Stimulated activated CD4-positive, alpha-beta T cell treated with anti-CD3 and anti-CD28 coated beads, Interleukin-12 subunit alpha, Interleukin-12 subunit beta, amount 100 ng/mL, for 4 hours (primary cell): ENCODE measurements at regions not wholly inside any gene's neighbourhood (a gene's known extent, or its start where the extent isn't known, plus 50 kb on each side); places are given as distances from the start of the nearest gene placed in this dataset.

Experiments used
- DNase-seq: peaks from one replicate; pipeline ENCODE4 v3.0.0-alpha.2; 2020

- no peak for DNase-seq
Observed at GRCh38 chr15:96687388-96688107, 357.0 kb downstream of the NR2F2 start.

- DNase-seq = no peak
Observed at GRCh38 chr15:96690733-96691132, 360.2 kb downstream of the NR2F2 start.

DNA sequence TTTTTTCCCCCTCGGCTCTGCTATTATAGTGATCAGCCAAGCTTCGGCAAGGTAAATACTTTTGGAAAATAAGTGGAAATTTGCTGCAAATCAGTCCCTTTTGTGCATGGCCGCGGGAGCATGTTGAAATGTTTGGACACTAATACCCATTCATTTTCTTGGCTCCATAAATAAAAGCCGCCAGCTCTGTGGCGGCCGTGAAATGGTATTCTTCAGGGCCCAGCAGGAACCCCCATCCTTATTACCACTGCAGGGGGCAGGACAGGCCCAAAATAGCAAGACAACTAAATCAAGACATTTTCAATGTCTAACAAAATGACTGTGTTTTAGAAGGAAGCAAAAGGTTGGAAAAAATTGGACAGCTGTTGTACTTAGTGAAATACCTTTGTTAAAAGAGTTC is 362.3 kb downstream of the NR2F2 start:
- no peak for DNase-seq

- no peak for DNase-seq
Observed at GRCh38 chr15:96693515-96693914, 363.0 kb downstream of the NR2F2 start.

DNA sequence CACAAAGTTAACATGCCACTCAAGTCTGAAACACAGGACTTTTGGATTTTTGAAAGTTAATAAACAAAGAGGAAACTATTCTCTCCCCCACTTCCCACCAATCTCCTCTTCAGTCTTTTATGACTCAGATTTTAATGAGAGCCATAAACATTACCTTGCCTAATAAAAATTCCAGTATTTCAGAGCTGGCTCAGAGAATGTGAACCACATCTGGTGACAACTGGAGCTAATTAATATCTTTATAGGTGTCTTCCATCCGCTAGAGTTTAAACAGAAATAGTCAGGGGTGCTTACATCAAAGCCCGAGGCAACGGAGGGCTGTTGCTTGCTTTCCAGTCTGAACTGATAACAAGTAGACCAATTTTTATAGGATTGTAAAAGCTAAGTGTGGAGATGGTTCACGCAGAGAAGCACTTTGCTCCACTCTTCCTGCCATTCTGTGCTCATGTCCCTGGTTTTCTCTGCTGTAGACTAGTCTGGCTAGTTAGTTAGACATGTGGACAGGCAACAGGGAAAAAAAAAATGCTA is 363.6 kb downstream of the NR2F2 start:
- no peak for DNase-seq

DNA sequence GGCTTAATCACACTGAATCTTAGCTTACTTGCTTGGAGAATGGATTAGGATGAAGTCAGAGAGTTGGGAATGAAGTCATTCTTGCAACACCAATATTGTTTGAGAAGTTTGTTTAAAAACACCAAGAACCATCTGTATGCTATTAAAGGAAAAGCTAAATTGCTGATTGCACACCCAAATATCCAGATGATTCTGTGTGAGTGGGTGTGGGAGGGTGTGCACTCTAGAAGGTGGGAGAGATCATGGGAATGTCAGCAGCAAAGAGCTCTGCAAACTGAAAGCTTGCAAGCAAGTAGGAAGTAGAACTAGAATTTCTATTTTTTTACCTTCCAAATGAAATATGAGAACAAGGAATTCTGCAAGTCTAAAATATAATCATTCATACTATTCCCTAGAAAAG is 364.9 kb downstream of the NR2F2 start:
- no peak for DNase-seq

- DNase-seq = no peak
Observed at GRCh38 chr15:96699871-96700401, 369.4 kb downstream of the NR2F2 start.

DNA sequence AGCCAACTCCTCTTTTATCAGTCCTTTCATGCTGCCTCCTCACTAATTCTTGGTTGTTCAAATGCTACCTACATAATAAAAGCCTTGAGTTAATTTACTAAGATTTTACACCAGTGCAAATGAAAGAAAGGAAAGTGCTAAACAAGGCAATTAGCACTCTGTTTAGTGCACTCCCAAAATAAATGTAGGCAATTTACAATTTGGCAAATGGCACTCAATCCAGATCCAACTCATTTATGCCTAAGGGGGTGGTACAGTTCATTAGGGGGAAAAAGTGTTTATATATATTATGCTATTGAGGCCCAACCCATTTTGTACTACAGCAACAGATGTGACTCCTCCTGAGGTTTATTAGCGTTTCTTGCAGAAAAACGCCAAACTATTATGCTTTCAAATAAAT is 370.1 kb downstream of the NR2F2 start:
- no peak for DNase-seq

DNA sequence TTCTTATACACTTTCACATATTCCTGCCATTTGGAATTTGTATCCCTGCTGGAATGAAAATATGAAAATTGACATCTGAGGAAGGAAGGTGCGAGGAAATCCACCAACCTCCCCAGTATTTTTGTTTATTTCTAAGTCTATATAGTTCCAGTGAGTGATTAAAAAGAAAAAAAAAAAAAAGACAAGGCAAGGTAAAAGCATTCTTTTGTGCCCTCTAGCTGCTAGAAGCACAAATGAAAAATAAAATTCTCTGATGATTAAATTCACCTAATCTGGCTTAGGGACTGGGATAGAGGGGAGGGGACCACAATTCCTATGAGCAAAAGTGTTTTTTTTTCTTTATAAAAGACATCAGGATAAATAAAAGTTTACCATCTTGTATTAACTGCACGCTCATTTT is 370.9 kb downstream of the NR2F2 start:
- DNase-seq = no peak

GRCh38 chr15:96701877-96702276 is 371.4 kb downstream of the NR2F2 start:
- DNase-seq = no peak

DNA sequence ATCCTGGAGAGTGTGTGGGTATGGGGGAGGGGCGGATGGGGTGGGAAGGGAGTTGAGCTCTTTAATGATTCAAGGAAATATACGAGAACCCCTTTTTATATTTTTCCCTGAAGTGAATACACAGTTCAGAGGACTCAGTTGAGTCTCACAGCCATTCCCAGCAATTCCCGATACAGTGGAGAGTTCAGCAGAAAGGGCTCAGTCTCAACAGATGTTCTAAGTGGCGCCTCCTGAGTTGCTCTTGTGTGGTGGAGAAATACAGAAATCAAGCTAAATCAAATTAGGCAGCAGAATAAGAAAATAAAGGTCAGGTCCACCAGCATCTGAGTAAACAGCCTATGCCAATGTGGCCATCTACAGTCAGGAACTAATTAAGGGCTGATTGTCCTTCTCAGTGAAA is 372.1 kb downstream of the NR2F2 start:
- no peak for DNase-seq

DNA sequence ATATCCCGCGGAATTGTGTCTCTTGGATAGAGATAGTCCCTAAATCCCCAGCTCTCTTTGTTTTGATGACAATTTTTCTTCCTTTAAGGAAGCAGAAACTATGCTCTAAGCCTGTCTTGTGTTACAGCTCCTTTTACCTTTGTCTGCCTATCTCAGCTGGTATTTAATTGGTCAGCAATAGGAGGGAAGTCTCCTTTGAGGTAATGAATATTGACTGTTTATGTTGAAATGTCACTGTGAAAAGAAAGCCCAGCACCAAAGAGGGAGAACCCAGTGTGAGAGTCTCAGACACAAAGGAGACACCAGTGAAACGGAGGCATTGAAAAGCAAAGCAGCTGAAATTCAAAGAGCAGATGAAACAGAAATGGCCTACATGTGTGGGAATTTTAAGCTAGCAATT is 372.6 kb downstream of the NR2F2 start:
- DNase-seq = no peak

GRCh38 chr15:96703794-96704550 is 373.5 kb downstream of the NR2F2 start:
- DNase-seq = no peak

DNA sequence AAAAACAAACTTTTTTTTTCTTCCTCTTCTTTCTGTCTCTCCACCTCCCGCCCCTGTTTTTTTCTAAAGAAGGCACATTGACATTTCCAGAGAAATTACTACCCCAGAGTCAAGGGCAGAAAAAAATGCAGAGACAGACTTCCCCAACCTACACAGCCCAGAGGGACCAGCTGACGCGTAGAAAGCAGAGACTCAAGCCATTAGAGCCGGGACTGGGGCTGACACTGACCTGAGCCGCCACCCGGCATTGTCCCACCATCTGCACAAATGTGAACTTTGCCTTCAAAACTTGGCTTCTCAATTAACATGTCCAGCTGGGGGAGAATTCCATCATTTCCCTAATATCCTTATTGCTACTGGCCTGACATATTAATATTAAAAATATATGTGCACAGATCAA is 385.6 kb downstream of the NR2F2 start:
- DNase-seq = no peak

- no peak for DNase-seq
Observed at GRCh38 chr15:96716478-96716877, 386.0 kb downstream of the NR2F2 start.

- DNase-seq = no peak
Observed at GRCh38 chr15:96720251-96720650, 389.8 kb downstream of the NR2F2 start.

- DNase-seq = no peak
Observed at GRCh38 chr15:96720656-96721055, 390.2 kb downstream of the NR2F2 start.

GRCh38 chr15:96728591-96728990 is 398.1 kb downstream of the NR2F2 start:
- DNase-seq = no peak

DNA sequence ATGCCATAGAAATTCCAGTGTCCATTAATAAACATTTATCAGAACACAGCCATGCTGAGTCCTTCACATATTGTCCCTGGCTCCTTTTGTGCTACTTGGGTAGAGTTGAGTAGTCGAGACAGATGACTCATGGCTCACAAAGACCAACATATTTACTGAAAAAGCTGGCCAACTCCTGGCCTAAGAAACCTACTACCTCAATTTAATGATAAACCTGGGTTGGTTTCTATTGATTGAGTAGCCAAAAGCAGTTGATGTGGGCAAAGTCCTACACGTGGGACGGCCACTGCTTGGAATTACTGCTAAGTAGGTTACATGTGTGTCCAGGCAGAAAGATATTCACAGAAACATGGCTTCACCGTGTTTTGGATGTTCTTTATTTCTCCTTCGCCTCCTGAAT is 402.2 kb downstream of the NR2F2 start:
- no peak for DNase-seq

DNA sequence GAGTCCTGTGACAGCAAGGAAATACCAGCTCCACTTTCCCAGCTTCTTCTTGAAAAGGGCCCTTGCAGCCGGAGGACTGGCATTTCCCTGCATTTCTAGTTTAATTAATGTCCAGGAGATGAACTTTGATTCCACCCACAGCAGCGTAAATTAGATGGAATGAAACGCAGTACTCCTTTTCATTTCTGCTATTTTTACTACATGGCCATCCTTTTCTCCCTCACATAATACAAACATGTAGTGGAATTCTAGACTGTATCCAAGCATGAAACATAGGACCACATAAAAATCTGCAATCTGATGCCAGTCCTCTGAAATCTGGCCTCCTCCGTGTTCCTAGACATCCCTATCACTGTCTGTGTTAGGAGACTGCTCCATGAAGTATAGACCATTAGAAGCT is 403.2 kb downstream of the NR2F2 start:
- DNase-seq = no peak

- DNase-seq = no peak
Observed at GRCh38 chr15:96735632-96736240, 405.2 kb downstream of the NR2F2 start.

DNA sequence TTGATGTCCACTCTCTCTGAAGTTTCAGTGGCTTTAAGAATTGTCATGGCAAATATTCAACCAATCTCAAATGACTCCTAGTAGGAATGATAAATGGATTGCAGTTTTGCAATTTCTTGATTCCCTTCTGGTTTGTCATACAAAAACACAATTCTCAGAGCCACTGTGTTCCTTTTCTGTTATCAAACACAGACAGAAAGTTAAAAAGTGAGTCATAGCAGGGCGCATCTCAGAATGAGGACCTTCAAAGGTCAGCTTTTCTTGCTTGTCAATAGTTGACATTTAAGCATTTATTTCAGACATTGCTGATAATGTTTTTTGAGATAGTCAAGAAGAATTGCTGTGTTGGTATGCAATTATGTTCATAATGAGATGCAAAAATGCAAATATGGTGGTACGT is 405.9 kb downstream of the NR2F2 start:
- no peak for DNase-seq

GRCh38 chr15:96737408-96737807 is 406.9 kb downstream of the NR2F2 start:
- DNase-seq = no peak

- no peak for DNase-seq
Observed at GRCh38 chr15:96746665-96747064, 416.2 kb downstream of the NR2F2 start.
